ENCODE measurements at regions not wholly inside any gene's neighbourhood (a gene's known extent, or its start where the extent isn't known, plus 50 kb on each side); places are given as distances from the start of the nearest gene placed in this dataset.
"Not testable (repeated sequence)": the region's sequence is repeated elsewhere in the genome, so short reads cannot be mapped to it uniquely, and the experiment has no call there.

GRCh38 chr5:174953871-174954270, 229.5 kb downstream of the MSX2 start:
- DNase-seq, result no peak

- peak; percentile 67 to 70 for DNase-seq
Observed at GRCh38 chr5:174951151-174951780, 226.9 kb downstream of the MSX2 start.

DNA sequence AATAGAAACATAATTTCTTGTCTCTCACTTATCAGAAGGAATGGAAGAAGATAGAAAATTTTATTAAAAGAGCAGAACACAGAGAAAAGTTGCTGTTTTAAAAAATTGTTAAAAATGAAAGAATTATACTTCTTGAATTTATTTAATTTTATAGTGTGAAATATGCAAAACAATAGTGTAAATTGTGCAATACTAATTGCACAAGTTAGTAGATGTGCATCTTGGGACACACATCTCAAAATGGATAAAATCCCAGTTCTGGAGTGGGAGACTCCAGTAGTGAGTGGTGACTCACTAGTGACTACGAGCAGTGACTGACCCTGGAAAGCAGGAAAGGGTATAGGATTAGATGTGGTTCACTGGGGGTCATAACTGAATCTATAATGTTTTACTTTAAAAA, 223.2 kb downstream of the MSX2 start:
- no peak for DNase-seq

DNA sequence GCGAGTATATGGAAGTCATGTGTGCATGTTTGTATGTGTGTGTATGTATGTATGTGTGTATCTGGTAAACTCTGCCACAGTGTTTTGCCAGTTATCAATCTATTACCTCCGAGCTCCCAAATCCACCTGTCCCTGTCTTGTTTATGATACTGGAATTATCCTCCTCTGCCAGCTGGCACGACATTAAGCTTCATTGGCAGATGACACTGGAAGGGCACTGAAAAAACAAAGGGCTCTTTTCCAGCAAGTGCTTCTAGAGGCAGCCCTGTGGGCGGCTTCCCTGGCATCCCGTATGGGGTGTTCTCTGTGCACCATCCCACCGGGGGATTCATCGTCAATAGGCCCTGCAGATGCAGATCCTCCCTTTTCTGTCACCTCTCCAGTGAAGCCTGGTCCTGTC, 221.5 kb downstream of the MSX2 start:
- no peak for DNase-seq

DNA sequence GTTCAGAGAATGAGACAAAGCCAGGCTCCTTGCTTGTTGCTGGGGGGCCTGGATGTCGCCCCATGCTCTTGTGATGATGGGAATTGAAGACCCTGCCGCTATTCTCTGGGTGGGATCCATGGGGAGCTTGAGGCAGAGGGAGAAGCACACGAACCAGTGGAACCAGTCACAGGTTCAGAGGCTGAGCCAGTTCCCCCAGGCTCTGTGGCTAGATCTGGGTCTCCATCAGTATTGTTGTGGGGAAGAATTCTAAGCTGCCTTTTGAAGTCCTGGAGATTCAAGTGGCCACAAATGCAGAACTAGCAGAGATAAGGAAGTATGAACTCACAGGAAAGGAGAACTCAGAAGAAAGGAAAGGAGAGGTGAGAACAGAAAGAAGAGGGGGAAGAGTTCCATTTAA, 219.4 kb downstream of the MSX2 start:
- DNase-seq, result no peak

DNA sequence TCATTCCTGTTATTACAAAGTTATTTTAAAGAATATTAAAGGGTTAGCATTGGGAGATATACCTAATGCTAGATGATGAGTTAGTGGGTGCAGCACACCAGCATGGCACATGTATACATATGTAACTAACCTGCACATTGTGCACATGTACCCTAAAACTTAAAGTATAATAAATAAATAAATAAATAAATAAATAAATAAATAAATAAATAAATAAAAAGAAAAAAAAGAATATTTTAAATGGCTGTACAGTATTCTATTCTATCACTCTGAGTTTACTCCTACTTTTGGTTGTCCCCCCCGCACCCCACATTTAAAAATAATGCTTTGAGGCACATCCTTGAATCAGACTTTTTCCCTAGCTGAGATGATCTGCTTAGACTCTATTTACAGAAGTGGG, 218.6 kb downstream of the MSX2 start:
- DNase-seq, result not testable (repeated sequence)

DNA sequence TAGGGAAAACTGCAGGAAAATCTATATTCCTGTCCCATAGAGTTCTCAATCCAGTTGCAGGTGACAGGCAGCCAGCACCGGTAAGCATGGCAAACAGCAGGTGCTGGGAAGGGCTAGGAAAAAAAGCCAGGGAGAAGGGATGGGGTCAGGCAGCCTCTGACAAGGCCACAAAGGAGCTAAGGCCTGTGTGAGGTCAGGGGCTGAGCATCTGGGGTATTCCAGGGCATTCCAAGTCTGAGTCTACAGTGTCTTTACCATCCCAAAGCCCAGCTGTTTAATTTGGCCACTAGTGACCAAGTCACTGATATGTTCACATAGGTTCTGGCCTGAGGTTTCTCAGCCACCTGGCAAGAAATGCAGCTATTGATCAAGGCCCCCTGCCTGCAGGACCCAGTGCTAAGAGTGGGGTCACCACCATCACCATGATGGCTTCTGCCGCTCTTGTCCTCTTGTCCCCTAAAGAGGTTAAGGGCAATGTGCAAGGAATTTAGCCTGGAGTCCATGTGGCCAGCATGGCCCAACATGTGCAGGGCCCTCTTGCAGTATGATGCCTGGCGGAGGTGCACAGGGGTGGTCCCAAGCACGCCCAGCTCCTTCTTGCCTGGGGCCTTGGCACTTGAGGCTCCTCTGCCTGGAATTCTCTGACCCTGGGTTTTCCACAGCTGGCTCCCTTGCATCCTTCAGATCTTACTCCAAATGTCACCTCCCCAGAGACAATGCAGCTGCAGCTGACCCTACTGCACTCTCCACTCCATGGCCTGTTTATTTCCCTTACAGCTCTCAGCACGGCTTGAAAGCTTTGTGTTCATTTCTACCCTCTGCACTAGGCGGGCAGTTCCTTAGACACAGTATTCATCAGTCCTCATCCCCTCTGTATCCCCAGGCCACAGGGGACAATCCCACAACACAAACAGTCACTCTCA, 213.1 kb downstream of the MSX2 start:
- no peak for DNase-seq

DNA sequence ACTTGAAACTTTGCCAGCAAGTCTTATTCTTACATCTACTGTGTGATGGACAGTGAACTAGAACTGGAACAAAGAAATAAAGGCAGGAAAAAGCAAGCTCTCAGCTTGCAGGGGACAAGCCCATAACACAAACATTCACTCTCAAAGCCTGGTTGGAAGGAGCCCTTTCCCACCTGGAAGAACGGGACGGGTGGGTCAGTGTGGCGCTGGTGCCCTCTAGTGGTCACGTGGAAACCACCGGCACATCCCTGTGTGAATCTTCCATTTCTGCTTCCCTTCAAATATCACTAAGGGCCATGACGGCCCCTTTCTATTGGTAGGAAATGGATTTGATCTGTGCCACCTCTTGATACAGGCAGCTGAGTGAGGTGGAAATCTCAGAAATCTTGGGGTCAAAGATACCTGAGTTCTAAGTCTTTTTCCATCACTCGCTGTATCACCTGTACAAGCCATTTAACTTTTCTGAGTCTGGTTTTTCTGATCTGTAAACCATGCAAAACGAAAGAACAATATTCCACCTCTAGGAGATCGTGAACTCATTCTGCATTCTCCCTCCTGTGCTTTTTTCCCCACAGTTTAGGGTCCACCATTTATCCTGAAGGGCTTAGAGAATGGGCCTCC, 211.6 kb downstream of the MSX2 start:
- peak; percentile 34 to 49 for DNase-seq

GRCh38 chr5:174931033-174931432, 206.7 kb downstream of the MSX2 start:
- not testable (repeated sequence) for DNase-seq

GRCh38 chr5:174925586-174925985, 201.2 kb downstream of the MSX2 start:
- DNase-seq, result no peak

- DNase-seq, result no peak
Observed at GRCh38 chr5:174922955-174923354, 198.6 kb downstream of the MSX2 start.

GRCh38 chr5:174920906-174921550, 196.6 kb downstream of the MSX2 start:
- no peak for DNase-seq

GRCh38 chr5:174919351-174919750, 195.0 kb downstream of the MSX2 start:
- no peak for DNase-seq

DNA sequence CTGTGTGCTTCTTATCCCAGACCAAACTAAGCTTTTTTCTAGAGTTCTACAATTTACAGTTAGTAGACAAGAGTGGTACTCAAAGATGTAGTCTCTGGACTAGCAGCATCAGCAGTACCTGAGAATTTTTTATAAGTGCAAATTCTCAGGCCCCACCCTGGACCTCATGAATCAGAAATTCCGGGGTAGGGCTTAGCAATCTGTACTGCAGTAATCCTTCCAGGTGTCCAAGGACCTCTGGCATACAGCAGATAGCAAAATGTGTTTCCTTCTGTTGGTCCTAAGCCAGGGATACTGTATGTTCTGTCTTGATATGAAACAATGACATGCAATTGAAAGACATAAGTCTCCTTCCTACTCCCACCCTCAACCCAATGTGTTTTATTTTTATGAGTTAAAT, 194.3 kb downstream of the MSX2 start:
- no peak for DNase-seq

- DNase-seq, result no peak
Observed at GRCh38 chr5:174917976-174918554, 193.7 kb downstream of the MSX2 start.

- not testable (repeated sequence) for DNase-seq
Observed at GRCh38 chr5:174917435-174917834, 193.1 kb downstream of the MSX2 start.

- DNase-seq, result not testable (repeated sequence)
Observed at GRCh38 chr5:174916924-174917323, 192.5 kb downstream of the MSX2 start.

DNA sequence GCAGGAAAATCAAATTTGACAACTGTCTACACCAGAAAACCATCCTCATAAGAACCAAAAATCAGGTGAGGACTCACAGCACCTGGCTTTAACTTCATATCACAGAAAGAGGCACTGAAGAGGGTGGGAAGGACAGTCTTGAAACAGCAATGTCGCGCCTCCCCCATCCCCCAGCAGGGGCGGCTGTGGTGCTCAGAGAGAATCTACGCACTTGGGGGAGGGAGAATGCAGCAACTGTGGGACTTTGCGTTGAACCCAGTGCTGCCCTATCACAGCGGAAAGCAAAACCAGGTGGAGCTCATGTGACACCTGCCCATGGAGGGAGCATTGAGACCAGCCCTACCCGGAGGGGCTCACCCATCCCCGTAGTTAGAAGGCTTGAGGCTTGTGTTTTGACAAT, 191.8 kb downstream of the MSX2 start:
- DNase-seq, result no peak

GRCh38 chr5:174911118-174911517, 186.7 kb downstream of the MSX2 start:
- no peak for DNase-seq

- DNase-seq, result peak; percentile 51 to 66
Observed at GRCh38 chr5:174910245-174910737, 185.9 kb downstream of the MSX2 start.

- no peak for DNase-seq
Observed at GRCh38 chr5:174903172-174903732, 178.9 kb downstream of the MSX2 start.

DNA sequence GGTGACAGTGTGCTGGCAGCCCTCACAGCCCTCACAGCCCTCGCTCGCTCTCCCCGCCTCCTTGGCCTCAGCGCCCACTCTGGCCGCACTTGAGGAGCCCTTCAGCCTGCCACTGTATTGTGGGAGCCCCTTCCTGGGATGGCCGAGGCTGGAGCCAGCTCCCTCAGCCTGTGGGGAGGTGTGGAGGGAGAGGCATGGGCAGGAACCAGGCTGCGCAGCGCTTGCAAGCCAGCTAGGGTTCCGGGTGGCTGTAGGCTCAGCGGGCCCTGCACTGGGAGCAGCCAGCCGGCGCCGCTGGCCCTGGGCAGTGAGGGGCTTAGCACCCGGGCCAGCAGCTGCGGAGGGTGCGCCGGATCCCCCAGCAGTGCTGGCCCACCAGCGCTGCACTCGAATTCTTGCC, 177.0 kb downstream of the MSX2 start:
- DNase-seq, result no peak

Data from Kasumi-1 (cell line).